HepG2 (cell line): ENCODE measurements at regions not wholly inside any gene's neighbourhood (a gene's known extent, or its start where the extent isn't known, plus 50 kb on each side); places are given as distances from the start of the nearest gene placed in this dataset.

Experiments used
- DNMT3B ChIP-seq: conservative IDR thresholded peaks from 2 replicates; pipeline ENCODE4 v1.6.1; 2016; ENCODE audit warnings: missing biosample characterization, control low read depth
- ELF3 ChIP-seq: IDR thresholded peaks from 2 replicates; pipeline ENCODE4 v1.6.1; 2016; ENCODE audit warnings: missing genetic modification reagents, missing compliant biosample characterization
- ETV6 ChIP-seq: sonication (generic); formaldehyde crosslinking; conservative IDR thresholded peaks from 2 replicates; pipeline ENCODE4 v1.4.0; 2020; ENCODE audit warnings: missing genetic modification reagents
- GATAD1 ChIP-seq: IDR thresholded peaks from 2 replicates; pipeline ENCODE4 v1.6.1; 2016; ENCODE audit warnings: missing genetic modification reagents, missing compliant biosample characterization
- KDM5A ChIP-seq: fragments of 200-600 bp; sonication (generic); IDR thresholded peaks from 2 replicates; pipeline ENCODE4 v1.7.0; 2018; ENCODE audit warnings: antibody characterized with exemption, mild to moderate bottlenecking, low read length, borderline replicate concordance
- KLF12 ChIP-seq: sonication (generic); formaldehyde crosslinking; IDR thresholded peaks from 2 replicates; pipeline ENCODE4 v1.4.0; 2020; ENCODE audit warnings: missing genetic modification reagents, borderline replicate concordance
- MED1 ChIP-seq: sonication (generic); formaldehyde crosslinking; IDR thresholded peaks from 2 replicates; pipeline ENCODE4 v1.4.0; 2020; ENCODE audit warnings: missing genetic modification reagents
- MYC ChIP-seq: sonication (generic); formaldehyde crosslinking; IDR thresholded peaks from 2 replicates; pipeline ENCODE4 v1.9.0; 2021; ENCODE audit warnings: missing genetic modification reagents, borderline replicate concordance
- PPARG ChIP-seq: conservative IDR thresholded peaks from 2 replicates; pipeline ENCODE4 v1.6.1; 2016; ENCODE audit warnings: missing biosample characterization, missing genetic modification reagents
- RARA ChIP-seq: IDR thresholded peaks from 2 replicates; pipeline ENCODE4 v1.6.1; 2016; ENCODE audit warnings: missing genetic modification reagents, missing compliant biosample characterization
- RCOR2 ChIP-seq: IDR thresholded peaks from 2 replicates; pipeline ENCODE4 v1.6.1; 2016; ENCODE audit warnings: missing biosample characterization, missing genetic modification reagents
- TGIF2 ChIP-seq: IDR thresholded peaks from 2 replicates; pipeline ENCODE4 v1.6.1; 2016; ENCODE audit warnings: control low read depth, missing compliant biosample characterization
- TOPORS ChIP-seq: sonication (generic); formaldehyde crosslinking; IDR thresholded peaks from 2 replicates; pipeline ENCODE4 v1.8.0; 2023; ENCODE audit warnings: mild to moderate bottlenecking, missing genetic modification reagents
- ZBTB7B ChIP-seq: sonication (generic); formaldehyde crosslinking; IDR thresholded peaks from 2 replicates; pipeline ENCODE4 v1.4.0; 2020; ENCODE audit warnings: missing genetic modification reagents
- ZNF264 ChIP-seq: sonication (generic); formaldehyde crosslinking; IDR thresholded peaks from 2 replicates; pipeline ENCODE4 v1.4.0; 2020; ENCODE audit warnings: missing genetic modification reagents
- ZNF30 ChIP-seq: sonication (generic); formaldehyde crosslinking; IDR thresholded peaks from 2 replicates; pipeline ENCODE4 v1.5.0; 2020; ENCODE audit warnings: mild to moderate bottlenecking, missing genetic modification reagents
- ZNF564 ChIP-seq: sonication (generic); formaldehyde crosslinking; IDR thresholded peaks from 2 replicates; pipeline ENCODE4 v1.8.1; 2023; ENCODE audit warnings: mild to moderate bottlenecking, missing genetic modification reagents
- TF ChIP-seq, protein P1 (sequence below): sonication (generic); formaldehyde crosslinking; conservative IDR thresholded peaks from 2 replicates; pipeline ENCODE4 v1.4.0; 2020; ENCODE audit warnings: missing genetic modification reagents
- TF ChIP-seq, protein P2 (sequence below): IDR thresholded peaks from 2 replicates; pipeline ENCODE4 v1.6.1; 2012; ENCODE audit warnings: inconsistent platforms
- TF ChIP-seq, protein P3 (sequence below): IDR thresholded peaks from 2 replicates; pipeline ENCODE4 v1.6.1; 2016
- TF ChIP-seq, protein P4 (sequence below): sonication (generic); formaldehyde crosslinking; conservative IDR thresholded peaks from 2 replicates; pipeline ENCODE4 v1.4.0; 2020; ENCODE audit warnings: missing genetic modification reagents
- TF ChIP-seq, protein P5 (sequence below): sonication (generic); formaldehyde crosslinking; IDR thresholded peaks from 2 replicates; pipeline ENCODE4 v1.8.0; 2022; ENCODE audit warnings: missing genetic modification reagents, mild to moderate bottlenecking, inconsistent platforms, borderline replicate concordance
- TF ChIP-seq, protein P6 (sequence below): sonication (generic); formaldehyde crosslinking; IDR thresholded peaks from 2 replicates; pipeline ENCODE4 v1.4.0; 2020; ENCODE audit warnings: missing genetic modification reagents

DNA sequence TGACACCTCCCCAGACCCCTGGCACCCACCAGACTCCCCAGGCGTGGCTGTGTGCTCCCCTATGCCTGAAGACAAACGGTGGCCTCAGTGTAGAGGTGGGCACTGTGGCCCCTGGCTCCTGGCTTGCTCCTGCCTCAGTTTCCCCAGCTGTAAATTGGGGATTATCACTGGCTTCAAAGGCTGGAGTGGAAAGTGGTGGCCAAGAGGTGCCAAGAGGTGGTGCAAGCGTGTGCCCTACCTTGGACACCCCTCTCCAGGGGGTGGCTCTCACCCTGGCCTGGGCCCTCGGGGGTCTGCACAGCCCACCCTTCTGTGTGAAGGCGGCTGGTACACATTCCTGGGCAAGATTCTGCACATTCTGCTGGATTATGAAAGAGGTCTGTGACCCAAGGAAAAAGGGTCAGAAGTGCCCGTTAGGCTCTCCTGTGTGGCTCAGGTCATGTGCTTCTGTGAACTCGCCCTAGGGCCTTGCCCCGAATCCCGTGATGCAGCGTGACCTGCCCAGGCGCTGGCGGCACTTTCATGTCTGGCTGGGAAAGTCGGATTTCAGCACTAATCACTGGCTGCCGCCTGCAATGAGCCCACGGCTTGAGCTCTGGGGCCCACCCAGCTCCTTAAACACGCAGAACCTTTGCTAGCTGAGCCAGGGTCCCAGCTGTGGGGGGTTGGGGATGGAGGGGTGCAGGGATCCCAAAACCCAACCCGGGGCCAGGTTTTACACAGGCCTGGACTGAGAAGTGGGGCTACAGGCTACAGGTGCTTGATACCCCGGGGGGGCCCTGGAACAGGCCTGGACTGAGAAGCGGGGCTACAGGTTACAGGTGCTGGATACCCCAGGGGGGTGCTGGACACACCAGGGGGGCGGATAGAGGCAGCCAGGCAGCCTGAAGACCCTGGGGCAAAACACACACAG, 86.8 kb upstream of the METTL9 start (continued):
- TF ChIP-seq, protein P1, sequence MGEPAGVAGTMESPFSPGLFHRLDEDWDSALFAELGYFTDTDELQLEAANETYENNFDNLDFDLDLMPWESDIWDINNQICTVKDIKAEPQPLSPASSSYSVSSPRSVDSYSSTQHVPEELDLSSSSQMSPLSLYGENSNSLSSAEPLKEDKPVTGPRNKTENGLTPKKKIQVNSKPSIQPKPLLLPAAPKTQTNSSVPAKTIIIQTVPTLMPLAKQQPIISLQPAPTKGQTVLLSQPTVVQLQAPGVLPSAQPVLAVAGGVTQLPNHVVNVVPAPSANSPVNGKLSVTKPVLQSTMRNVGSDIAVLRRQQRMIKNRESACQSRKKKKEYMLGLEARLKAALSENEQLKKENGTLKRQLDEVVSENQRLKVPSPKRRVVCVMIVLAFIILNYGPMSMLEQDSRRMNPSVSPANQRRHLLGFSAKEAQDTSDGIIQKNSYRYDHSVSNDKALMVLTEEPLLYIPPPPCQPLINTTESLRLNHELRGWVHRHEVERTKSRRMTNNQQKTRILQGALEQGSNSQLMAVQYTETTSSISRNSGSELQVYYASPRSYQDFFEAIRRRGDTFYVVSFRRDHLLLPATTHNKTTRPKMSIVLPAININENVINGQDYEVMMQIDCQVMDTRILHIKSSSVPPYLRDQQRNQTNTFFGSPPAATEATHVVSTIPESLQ (CRISPR knock-in tag): 0 out of 2 replicates have a peak, but pooled peaks have one; percentile 42
- TF ChIP-seq, protein P2, sequence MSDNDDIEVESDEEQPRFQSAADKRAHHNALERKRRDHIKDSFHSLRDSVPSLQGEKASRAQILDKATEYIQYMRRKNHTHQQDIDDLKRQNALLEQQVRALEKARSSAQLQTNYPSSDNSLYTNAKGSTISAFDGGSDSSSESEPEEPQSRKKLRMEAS: peak; percentile 90
- TF ChIP-seq, protein P3, sequence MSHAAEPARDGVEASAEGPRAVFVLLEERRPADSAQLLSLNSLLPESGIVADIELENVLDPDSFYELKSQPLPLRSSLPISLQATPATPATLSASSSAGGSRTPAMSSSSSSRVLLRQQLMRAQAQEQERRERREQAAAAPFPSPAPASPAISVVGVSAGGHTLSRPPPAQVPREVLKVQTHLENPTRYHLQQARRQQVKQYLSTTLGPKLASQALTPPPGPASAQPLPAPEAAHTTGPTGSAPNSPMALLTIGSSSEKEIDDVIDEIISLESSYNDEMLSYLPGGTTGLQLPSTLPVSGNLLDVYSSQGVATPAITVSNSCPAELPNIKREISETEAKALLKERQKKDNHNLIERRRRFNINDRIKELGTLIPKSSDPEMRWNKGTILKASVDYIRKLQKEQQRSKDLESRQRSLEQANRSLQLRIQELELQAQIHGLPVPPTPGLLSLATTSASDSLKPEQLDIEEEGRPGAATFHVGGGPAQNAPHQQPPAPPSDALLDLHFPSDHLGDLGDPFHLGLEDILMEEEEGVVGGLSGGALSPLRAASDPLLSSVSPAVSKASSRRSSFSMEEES (CRISPR knock-in tag): peak; percentile 100
- TF ChIP-seq RCOR2 (CRISPR knock-in tag): peak; percentile 90
- TF ChIP-seq TGIF2 (CRISPR knock-in tag): peak; percentile 95
- TF ChIP-seq, protein P4, sequence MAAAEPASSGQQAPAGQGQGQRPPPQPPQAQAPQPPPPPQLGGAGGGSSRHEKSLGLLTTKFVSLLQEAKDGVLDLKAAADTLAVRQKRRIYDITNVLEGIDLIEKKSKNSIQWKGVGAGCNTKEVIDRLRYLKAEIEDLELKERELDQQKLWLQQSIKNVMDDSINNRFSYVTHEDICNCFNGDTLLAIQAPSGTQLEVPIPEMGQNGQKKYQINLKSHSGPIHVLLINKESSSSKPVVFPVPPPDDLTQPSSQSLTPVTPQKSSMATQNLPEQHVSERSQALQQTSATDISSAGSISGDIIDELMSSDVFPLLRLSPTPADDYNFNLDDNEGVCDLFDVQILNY (CRISPR knock-in tag): peak; percentile 27; the same call in 1 of the 2 replicates
- TF ChIP-seq RARA (CRISPR knock-in tag): peak; percentile 99
- peak; percentile 100 for TF ChIP-seq ZBTB7B (CRISPR knock-in tag)
- TF ChIP-seq KLF12 (CRISPR knock-in tag): peak; percentile 70; the same call in 1 of the 2 replicates
- 0 out of 2 replicates have a peak, but pooled peaks have one; percentile 85 for TF ChIP-seq ZNF30 (CRISPR knock-in tag)
- TF ChIP-seq KDM5A: peak; percentile 60; the same call in 1 of the 2 replicates
- peak; percentile 87 for TF ChIP-seq ELF3 (CRISPR knock-in tag)
- TF ChIP-seq DNMT3B (CRISPR knock-in tag): peak; percentile 81; the same call in 1 of the 2 replicates
- TF ChIP-seq ZNF564 (CRISPR knock-in tag): peak; percentile 47; the same call in 1 of the 2 replicates
- TF ChIP-seq MYC (CRISPR knock-in tag): peak; percentile 97
- peak; percentile 85 for TF ChIP-seq GATAD1
- TF ChIP-seq ETV6 (CRISPR knock-in tag): peak; percentile 90; the same call in 1 of the 2 replicates
- TF ChIP-seq TOPORS (CRISPR knock-in tag): 0 out of 2 replicates have a peak, but pooled peaks have one; percentile 14
- peak; percentile 86; the same call in 1 of the 2 replicates for TF ChIP-seq PPARG (CRISPR knock-in tag)
- TF ChIP-seq MED1 (CRISPR knock-in tag): peak; percentile 93
- TF ChIP-seq, protein P5, sequence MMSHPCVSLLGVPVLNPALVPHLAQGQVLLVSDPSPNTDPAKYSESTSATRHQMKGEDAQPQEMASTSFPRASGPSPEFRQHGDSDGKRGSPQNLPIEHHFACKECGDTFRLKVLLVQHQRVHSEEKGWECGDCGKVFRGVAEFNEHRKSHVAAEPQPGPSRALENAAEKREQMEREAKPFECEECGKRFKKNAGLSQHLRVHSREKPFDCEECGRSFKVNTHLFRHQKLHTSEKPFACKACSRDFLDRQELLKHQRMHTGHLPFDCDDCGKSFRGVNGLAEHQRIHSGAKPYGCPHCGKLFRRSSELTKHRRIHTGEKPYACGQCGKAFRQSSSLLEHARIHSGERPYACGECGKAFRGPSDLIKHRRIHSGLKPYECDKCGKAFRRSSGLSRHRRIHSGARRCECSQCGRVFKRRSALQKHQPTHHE (CRISPR knock-in tag): 0 out of 2 replicates have a peak, but pooled peaks have one; percentile 78
- TF ChIP-seq, protein P6, sequence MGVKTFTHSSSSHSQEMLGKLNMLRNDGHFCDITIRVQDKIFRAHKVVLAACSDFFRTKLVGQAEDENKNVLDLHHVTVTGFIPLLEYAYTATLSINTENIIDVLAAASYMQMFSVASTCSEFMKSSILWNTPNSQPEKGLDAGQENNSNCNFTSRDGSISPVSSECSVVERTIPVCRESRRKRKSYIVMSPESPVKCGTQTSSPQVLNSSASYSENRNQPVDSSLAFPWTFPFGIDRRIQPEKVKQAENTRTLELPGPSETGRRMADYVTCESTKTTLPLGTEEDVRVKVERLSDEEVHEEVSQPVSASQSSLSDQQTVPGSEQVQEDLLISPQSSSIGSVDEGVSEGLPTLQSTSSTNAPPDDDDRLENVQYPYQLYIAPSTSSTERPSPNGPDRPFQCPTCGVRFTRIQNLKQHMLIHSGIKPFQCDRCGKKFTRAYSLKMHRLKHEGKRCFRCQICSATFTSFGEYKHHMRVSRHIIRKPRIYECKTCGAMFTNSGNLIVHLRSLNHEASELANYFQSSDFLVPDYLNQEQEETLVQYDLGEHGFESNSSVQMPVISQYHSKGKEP: peak; percentile 77; the same call in 1 of the 2 replicates
- TF ChIP-seq ZNF264 (CRISPR knock-in tag): peak; percentile 96
